Heart left ventricle (tissue), 16 donors: ENCODE measurements at regions not wholly inside any gene's neighbourhood (a gene's known extent, or its start where the extent isn't known, plus 50 kb on each side); places are given as distances from the start of the nearest gene placed in this dataset.

Experiments used
- ATAC-seq, 4 donors: fragments of 200-7000 bp; cut with Tn5 transposase; one replicate each; pipeline ENCODE4 v1.9.1; 2020 to 2022; ENCODE audit warnings: moderate library complexity in 4 of 4, mild to moderate bottlenecking in 3 of 4, moderate number of reproducible peaks in 1 of 4
- DNase-seq, 5 donors: peaks; one replicate each; pipeline ENCODE4 v3.0.0-alpha.2; 2020
- H3K27ac ChIP-seq, 12 donors: fragments of 200-600 bp; sonication (generic) in 4 of 12; one replicate each; pipeline versions ENCODE4 v1.5.0 to v1.8.0; 2016 to 2022; ENCODE audit warnings: mild to moderate bottlenecking in 2 of 12
- H3K27me3 ChIP-seq, 9 donors: fragments of 200-600 bp; sonication (generic) in 2 of 9; one replicate each; pipeline versions ENCODE4 v1.5.1 to v1.8.0; 2016 to 2022; ENCODE audit warnings: mild to moderate bottlenecking in 3 of 9
- H3K36me3 ChIP-seq, 9 donors: fragments of 200-600 bp; sonication (generic) in 2 of 9; one replicate each; pipeline versions ENCODE4 v1.5.0 to v1.8.0; 2018 to 2022; ENCODE audit warnings: mild to moderate bottlenecking in 2 of 9
- H3K4me1 ChIP-seq, 12 donors: fragments of 200-600 bp; sonication (generic) in 4 of 12; one replicate each; pipeline versions ENCODE4 v1.5.0 to v1.8.0; 2016 to 2022; ENCODE audit warnings: mild to moderate bottlenecking in 3 of 12
- H3K4me3 ChIP-seq, 12 donors: fragments of 200-600 bp; sonication (generic) in 4 of 12; one replicate each; pipeline versions ENCODE4 v1.5.0 to v1.8.0; 2017 to 2022; ENCODE audit warnings: mild to moderate bottlenecking in 9 of 12, moderate library complexity in 4 of 12
- H3K9me3 ChIP-seq, 12 donors: fragments of 200-600 bp; sonication (generic) in 4 of 12; one replicate each; pipeline versions ENCODE4 v1.5.0 to v1.8.0; 2016 to 2022; ENCODE audit warnings: mild to moderate bottlenecking in 1 of 12
- CTCF ChIP-seq, 12 donors: fragments of 200-600 bp; sonication (generic) in 4 of 12; IDR thresholded peaks; one replicate each; pipeline versions ENCODE4 v1.5.0 to v1.8.0; 2018 to 2022; ENCODE audit warnings: antibody characterized with exemption in 12 of 12, mild to moderate bottlenecking in 5 of 12
- POLR2A ChIP-seq, 2 donors: fragments of 450-650 bp; IDR thresholded peaks; one replicate each; pipeline ENCODE4 v1.6.1; 2017; ENCODE audit warnings: antibody characterized with exemption in 2 of 2, mild to moderate bottlenecking in 2 of 2, moderate library complexity in 2 of 2
- WGBS, 4 donors: extraction: QIAGEN DNeasy Blood & Tissue Kit in 2 of 4; methylation state at CpG; one replicate each; pipeline versions ENCODE4 v1.1.5 to v1.1.7; 2013 to 2018; 5-methylcytosine and 5-hydroxymethylcytosine counted together
- intact Hi-C, 10 donors: fragments of 100-400 bp; cut with DNase I; formaldehyde crosslinking; loops; one replicate each; pipeline versions ENCODE4 v1.11.1 to v1.14.2; 2022
- donor health status: ischemic (EF 13 %, LVEDD 7.1; RV severe dilation, severe dysfunction).
- donor health status: healthy with polysubstance abuse.
- donor health status: DM: no; HTN: yes; CAD: no.
- donor health status: DM: no; HTN: no; CAD: no.
- donor health status: ischemic (EF 25% LVEDD 6.9; RV normal size, moderate dysfunction).
- donor health status: ischemic (EF 25% LVEDD 5.7; RV mildly dilated, moderate dysfunction).
- donor health status: healthy.
- donor health status: DM: yes; HTN: yes; CAD: no.
- donor health status: ischemic (EF 35%, LVEDD 5.7; RV mildly dilated, moderate dysfunction).
- donor health status: nonischemic (EF 11% LVEDD 7.7; RV severe dilation, severe dysfunction).
- donor health status: DM: yes; HTN: yes; CAD: no.
- donor health status: PGD.
- donor health status: ischemic (EF 29% LVEDD 5.4; RV normal size, mild dysfunction).
- donor health status: nonischemic (EF 23%, LVEDD 6.1; RV moderate dilation, normal function).

GRCh38 chr3:95508124-95508523, 1306.3 kb upstream of the EPHA6 start:
- no peaks in the 10 kb centered on the region for H3K9me3 ChIP-seq
- no peak overlapping the region for H3K27ac ChIP-seq
- H3K4me3 ChIP-seq: no peak overlapping the region
- no peaks in the 10 kb centered on the region for H3K36me3 ChIP-seq
- no peaks in the 10 kb centered on the region for H3K4me1 ChIP-seq
- no peaks in the 10 kb centered on the region for H3K27me3 ChIP-seq
- intact Hi-C loops: no loop called here
- 85 to 94% (median 91%) methylated on average over 2 of the region's 2 CpGs for WGBS, 4 donors
- TF ChIP-seq CTCF (IDR thresholded peaks at IDR 0.05) (no peak), POLR2A (IDR thresholded peaks at IDR 0.05) (no peak)
- ATAC-seq: no peak
- no peak for DNase-seq

- no peaks in the 10 kb centered on the region for H3K27me3 ChIP-seq
- TF ChIP-seq POLR2A (IDR thresholded peaks at IDR 0.05) (no peak), CTCF (IDR thresholded peaks at IDR 0.05) (no peak)
- no peaks in the 10 kb centered on the region for H3K9me3 ChIP-seq
- H3K4me3 ChIP-seq: no peak overlapping the region
- H3K4me1 ChIP-seq: no peaks in the 10 kb centered on the region
- no peaks in the 10 kb centered on the region for H3K36me3 ChIP-seq
- H3K27ac ChIP-seq: no peak overlapping the region
- no peak for DNase-seq
- intact Hi-C loops: no loop called here
- no peak for ATAC-seq
- 37 to 100% (median 85%) methylated on average over 1 of the region's 1 CpG for WGBS, 4 donors
Measured at GRCh38 chr3:95511828-95512227, 1302.6 kb upstream of the EPHA6 start.

- H3K4me3 ChIP-seq: no peak overlapping the region
- no peaks in the 10 kb centered on the region for H3K9me3 ChIP-seq
- 78 to 84% (median 82%) methylated on average over 2 of the region's 2 CpGs for WGBS, 4 donors
- H3K4me1 ChIP-seq: no peaks in the 10 kb centered on the region
- TF ChIP-seq POLR2A (IDR thresholded peaks at IDR 0.05): no peak
- no peak for TF ChIP-seq CTCF (IDR thresholded peaks at IDR 0.05)
- ATAC-seq: no peak
- intact Hi-C loops: no loop called here
- no peak for DNase-seq
- no peaks in the 10 kb centered on the region for H3K36me3 ChIP-seq
- no peak overlapping the region for H3K27ac ChIP-seq
- H3K27me3 ChIP-seq: no peaks in the 10 kb centered on the region
Measured at GRCh38 chr3:95514260-95514659, 1300.1 kb upstream of the EPHA6 start.

GRCh38 chr3:95521396-95521795, 1293.0 kb upstream of the EPHA6 start:
- Histone ChIP-seq H3K27me3 (no peaks in the 10 kb centered on the region), H3K4me1 (no peaks in the 10 kb centered on the region), H3K36me3 (no peaks in the 10 kb centered on the region), H3K4me3 (no peak overlapping the region), H3K9me3 (no peaks in the 10 kb centered on the region), H3K27ac (no peak overlapping the region)
- DNase-seq (no peak), ATAC-seq (no peak)
- TF ChIP-seq CTCF (IDR thresholded peaks at IDR 0.05) (no peak), POLR2A (IDR thresholded peaks at IDR 0.05) (no peak)
- intact Hi-C loops: no loop called here
- 87 to 91% (median 89%) methylated on average over 2 of the region's 2 CpGs for WGBS, 4 donors
